Panc1 (cell line): ENCODE measurements at regions not wholly inside any gene's neighbourhood (a gene's known extent, or its start where the extent isn't known, plus 50 kb on each side); places are given as distances from the start of the nearest gene placed in this dataset.

ENCODE experiments used
- CTCF ChIP-seq: fragments of 450-650 bp; IDR thresholded peaks from 2 replicates; pipeline ENCODE4 v1.5.1; 2017; ENCODE audit warnings: mild to moderate bottlenecking
- POLR2AphosphoS5 ChIP-seq: IDR thresholded peaks from 2 replicates; pipeline ENCODE4 v1.6.1; 2012; ENCODE audit warnings: mild to moderate bottlenecking, low read depth, low read length, moderate library complexity
- REST ChIP-seq, 2 experiments: IDR thresholded peaks; 2 replicates each; pipeline ENCODE4 v1.6.1; 2011 to 2012; ENCODE audit warnings: low read depth in 2 of 2, control low read depth in 1 of 2, low read length in 1 of 2, mild to moderate bottlenecking in 1 of 2, moderate library complexity in 1 of 2; ENCODE audit not compliant: insufficient read depth in 1 of 2
- SIN3A ChIP-seq: IDR thresholded peaks from 2 replicates; pipeline ENCODE4 v1.6.1; 2012; ENCODE audit warnings: low read depth, mild to moderate bottlenecking, low read length, moderate library complexity, borderline replicate concordance; ENCODE audit not compliant: insufficient read depth
- TCF7L2 ChIP-seq: IDR thresholded peaks from 2 replicates; pipeline ENCODE4 v1.6.1; 2011; ENCODE audit warnings: mild to moderate bottlenecking, low read depth, low read length, inconsistent platforms

DNA sequence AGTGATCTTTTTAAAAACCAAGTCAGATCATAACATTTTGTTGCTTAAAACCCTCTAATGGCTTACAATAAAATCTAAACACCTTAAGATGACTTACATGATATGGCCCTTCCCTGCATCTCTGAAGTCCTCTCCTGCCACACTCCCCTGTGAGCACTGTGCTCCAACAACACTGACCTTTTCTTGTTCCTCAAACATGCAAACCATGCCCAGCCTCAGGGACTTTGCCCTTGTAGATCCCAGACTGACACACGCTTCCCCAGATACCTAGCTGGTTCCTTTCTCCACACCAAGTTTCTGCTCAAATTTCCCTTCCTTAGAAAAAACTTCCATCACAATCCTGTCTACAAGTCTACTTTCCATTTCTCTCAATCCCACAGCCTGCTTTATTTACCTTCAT is 128.6 kb downstream of the IPO8 start:
- TF ChIP-seq POLR2AphosphoS5 (no peak), CTCF (no peak), REST (IDR thresholded peaks at IDR 0.05; ENCODE audit: insufficient read depth in 1 of 2, low read depth in 2 of 2, low read length in 1 of 2) (no peak), TCF7L2 (no peak), SIN3A (no peak)
